Pancreas (tissue), 10 donors: ENCODE measurements at regions not wholly inside any gene's neighbourhood (a gene's known extent, or its start where the extent isn't known, plus 50 kb on each side); places are given as distances from the start of the nearest gene placed in this dataset.

Experiments used
- ATAC-seq, 4 donors: fragments of 200-7000 bp; cut with Tn5 transposase; one replicate each; pipeline versions ENCODE4 v1.8.0 to v1.9.1; 2020; ENCODE audit warnings: mild to moderate bottlenecking in 4 of 4, moderate library complexity in 4 of 4
- DNase-seq, 6 donors: peaks; one replicate each; pipeline ENCODE4 v3.0.0-alpha.2; 2020
- FAIRE-seq: peaks from 2 replicates; lab custom pipeline; 2012; peaks lifted over from hg19 to GRCh38; lab: Jason Lieb, UNC
- H3K27ac ChIP-seq, 4 donors: fragments of 200-600 bp; sonication (generic); 1 replicate in 3 of 4; 2 replicates in 1 of 4; pipeline versions ENCODE4 v1.5.0 to v1.8.0; 2020
- H3K27me3 ChIP-seq, 4 donors: fragments of 200-600 bp; one replicate each; pipeline ENCODE4 v1.8.0; 2021
- H3K36me3 ChIP-seq, 3 donors: fragments of 200-600 bp; sonication (generic) in 1 of 3; one replicate each; pipeline versions ENCODE4 v1.5.0 to v1.8.0; 2020 to 2021
- H3K4me1 ChIP-seq, 3 donors: fragments of 200-600 bp; one replicate each; pipeline ENCODE4 v1.8.0; 2021
- H3K4me3 ChIP-seq, 4 donors: fragments of 200-600 bp; sonication (generic) in 2 of 4; one replicate each; pipeline versions ENCODE4 v1.5.0 to v1.8.0; 2020 to 2021
- H3K9me3 ChIP-seq, 4 donors: fragments of 200-600 bp; one replicate each; pipeline ENCODE4 v1.8.0; 2021
- CTCF ChIP-seq, 4 donors: fragments of 200-600 bp; sonication (generic) in 3 of 4; IDR thresholded peaks; one replicate each; pipeline versions ENCODE4 v1.5.0 to v1.8.0; 2021; ENCODE audit warnings: antibody characterized with exemption in 4 of 4
- WGBS, 2 donors: extraction: QIAGEN DNeasy Blood & Tissue Kit; methylation state at CpG; one replicate each; pipeline ENCODE4 v1.1.7; 2013; 5-methylcytosine and 5-hydroxymethylcytosine counted together
- intact Hi-C, 3 donors: fragments of 100-400 bp; cut with DNase I; formaldehyde crosslinking; loops; one replicate each; pipeline versions ENCODE4 v1.11.1 to v1.14.2; 2022
- donor health status: healthy with polysubstance abuse.
- donor health status: DM: no; HTN: no; CAD: no; lungs with moderate emphysema.
- donor health status: DM: no; HTN: no; CAD: no.
- donor health status: control.
- donor health status: control.
- donor health status: Bipolar disorder and iron deficiency.
- donor health status: DM: yes; HTN: yes; CAD: no.
- donor health status: DM: no; HTN: no; CAD: no.
- donor health status: DM: no; HTN: no; CAD: no.
- donor health status: DM: yes; HTN: yes; CAD: no.

- ATAC-seq (no peak), DNase-seq (no peak), FAIRE-seq (no peak)
- H3K27me3 ChIP-seq, result no peaks in the 10 kb centered on the region
- H3K36me3 ChIP-seq, result no peaks in the 10 kb centered on the region
- H3K4me1 ChIP-seq, result peaks cover 0 to 11% (median 4%) of the 10 kb centered on the region in 3 donors
- no peak overlapping the region for H3K4me3 ChIP-seq
- no peaks in the 10 kb centered on the region for H3K9me3 ChIP-seq
- intact Hi-C loops, result no loop called here
- no peak overlapping the region for H3K27ac ChIP-seq
- TF ChIP-seq CTCF (IDR thresholded peaks at IDR 0.05), result no peak
- WGBS, 2 donors, result 55 to 77% methylated on average over 4 of the region's 4 CpGs
Observed at GRCh38 chr3:29067007-29067406, 213.9 kb upstream of the RBMS3 start.

- intact Hi-C loops, result no loop called here
- WGBS, 2 donors, result 47 to 57% methylated on average over 3 of the region's 3 CpGs
Observed at GRCh38 chr3:29070959-29071634, 209.8 kb upstream of the RBMS3 start.

GRCh38 chr3:29072611-29073010 is 208.3 kb upstream of the RBMS3 start:
- intact Hi-C loops, result no loop called here
- Histone ChIP-seq H3K27ac (no peak overlapping the region), H3K9me3 (no peaks in the 10 kb centered on the region), H3K4me3 (no peak overlapping the region), H3K27me3 (no peaks in the 10 kb centered on the region), H3K4me1 (no peaks in the 10 kb centered on the region), H3K36me3 (no peaks in the 10 kb centered on the region)
- TF ChIP-seq CTCF (IDR thresholded peaks at IDR 0.05), result no peak
- no peak for DNase-seq
- WGBS, 2 donors, result 50 to 83% methylated on average over 1 of the region's 1 CpG
- FAIRE-seq, result no peak
- ATAC-seq, result no peak

More at GRCh38 chr3:29070959-29071634, 209.8 kb upstream of the RBMS3 start:
- no peaks in the 10 kb centered on the region for H3K27me3 ChIP-seq
- ATAC-seq (no peak), DNase-seq (no peak), FAIRE-seq (no peak)
- H3K36me3 ChIP-seq, result no peaks in the 10 kb centered on the region
- H3K4me1 ChIP-seq, result no peaks in the 10 kb centered on the region
- no peak overlapping the region for H3K4me3 ChIP-seq
- no peaks in the 10 kb centered on the region for H3K9me3 ChIP-seq
- no peak overlapping the region for H3K27ac ChIP-seq
- TF ChIP-seq CTCF (IDR thresholded peaks at IDR 0.05), result no peak

- Histone ChIP-seq H3K27ac (no peak overlapping the region), H3K9me3 (no peaks in the 10 kb centered on the region), H3K4me3 (no peak overlapping the region), H3K27me3 (no peaks in the 10 kb centered on the region), H3K36me3 (no peaks in the 10 kb centered on the region), H3K4me1 (no peaks in the 10 kb centered on the region)
- ATAC-seq (no peak), DNase-seq (no peak), FAIRE-seq (no peak)
- intact Hi-C loops, result no loop called here
- WGBS, 2 donors, result 36 to 44% methylated on average over 2 of the region's 2 CpGs
- no peak for TF ChIP-seq CTCF (IDR thresholded peaks at IDR 0.05)
Observed at GRCh38 chr3:29077356-29077755, 203.5 kb upstream of the RBMS3 start.

- no peak for TF ChIP-seq CTCF (IDR thresholded peaks at IDR 0.05)
- intact Hi-C loops, result no loop called here
Observed at GRCh38 chr3:29079358-29079757, 201.5 kb upstream of the RBMS3 start.

More at GRCh38 chr3:29079358-29079757, 201.5 kb upstream of the RBMS3 start:
- Histone ChIP-seq H3K4me1 (no peaks in the 10 kb centered on the region), H3K9me3 (no peaks in the 10 kb centered on the region), H3K36me3 (no peaks in the 10 kb centered on the region), H3K4me3 (no peak overlapping the region), H3K27ac (no peak overlapping the region), H3K27me3 (no peaks in the 10 kb centered on the region)
- no peak for ATAC-seq
- FAIRE-seq, result no peak
- DNase-seq, result no peak
